Endodermal cell (in vitro differentiated cells): ENCODE measurements at regions not wholly inside any gene's neighbourhood (a gene's known extent, or its start where the extent isn't known, plus 50 kb on each side); places are given as distances from the start of the nearest gene placed in this dataset.

ENCODE experiments used
- DNase-seq: peaks from one replicate; pipeline ENCODE4 v3.0.0-alpha.2; 2017
- H3K27ac ChIP-seq: 2 replicates; pipeline ENCODE4 v1.5.1; 2013; ENCODE audit warnings: mild to moderate bottlenecking, low read depth, low read length, moderate library complexity
- H3K27me3 ChIP-seq: 2 replicates; pipeline ENCODE4 v1.6.1; 2013; ENCODE audit warnings: mild to moderate bottlenecking, low read length, moderate library complexity; ENCODE audit not compliant: insufficient read depth, control insufficient read depth, poor library complexity, severe bottlenecking
- H3K36me3 ChIP-seq: 2 replicates; pipeline ENCODE4 v1.7.0; 2013; ENCODE audit warnings: mild to moderate bottlenecking, low read length, moderate library complexity; ENCODE audit not compliant: control insufficient read depth, insufficient read depth
- H3K4me1 ChIP-seq: one replicate; pipeline ENCODE4 v1.7.0; 2013; ENCODE audit warnings: low read length; ENCODE audit not compliant: control insufficient read depth, insufficient read depth
- H3K4me3 ChIP-seq: 2 replicates; pipeline ENCODE4 v1.5.1; 2013; ENCODE audit warnings: mild to moderate bottlenecking, low read length, moderate library complexity
- H3K9ac ChIP-seq: 2 replicates; pipeline ENCODE4 v1.6.1; 2013; ENCODE audit warnings: mild to moderate bottlenecking, low read length, moderate library complexity; ENCODE audit not compliant: poor library complexity, severe bottlenecking; ENCODE audit errors: extremely low read depth
- H3K9me3 ChIP-seq: 2 replicates; pipeline ENCODE4 v1.6.1; 2013; ENCODE audit warnings: mild to moderate bottlenecking, low read length, moderate library complexity; ENCODE audit not compliant: control insufficient read depth
- H3K27ac Mint-ChIP-seq: 2 replicates; pipeline ENCODE4 v1.8.0; 2020; ENCODE audit warnings: mixed read lengths
- H3K27me3 Mint-ChIP-seq: 2 replicates; pipeline ENCODE4 v1.8.0; 2021; ENCODE audit warnings: mild to moderate bottlenecking, mixed read lengths; ENCODE audit not compliant: insufficient read depth
- H3K36me3 Mint-ChIP-seq: 2 replicates; pipeline ENCODE4 v1.8.0; 2020; ENCODE audit warnings: low read depth, mixed read lengths
- H3K4me1 Mint-ChIP-seq: 2 replicates; pipeline ENCODE4 v1.8.0; 2020; ENCODE audit warnings: mixed read lengths
- H3K4me3 Mint-ChIP-seq: 2 replicates; pipeline ENCODE4 v1.8.0; 2020; ENCODE audit warnings: mild to moderate bottlenecking, moderate library complexity, mixed read lengths
- H3K9me3 Mint-ChIP-seq: 2 replicates; pipeline ENCODE4 v1.8.0; 2020; ENCODE audit warnings: mild to moderate bottlenecking, mixed read lengths
- CTCF ChIP-seq: fragments of 200-600 bp; sonication (generic); conservative IDR thresholded peaks from 2 replicates; pipeline ENCODE4 v1.5.0; 2021; ENCODE audit warnings: antibody characterized with exemption, mild to moderate bottlenecking
- WGBS, 2 experiments: methylation state at CpG; one replicate each; pipeline versions ENCODE4 v1.1.5 to v1.1.7; 2013; ENCODE audit warnings: missing lambda C conversion rate in 2 of 2, mixed read lengths in 1 of 2; ENCODE audit not compliant: insufficient coverage in 1 of 2, insufficient read length in 1 of 2; 5-methylcytosine and 5-hydroxymethylcytosine counted together

DNA sequence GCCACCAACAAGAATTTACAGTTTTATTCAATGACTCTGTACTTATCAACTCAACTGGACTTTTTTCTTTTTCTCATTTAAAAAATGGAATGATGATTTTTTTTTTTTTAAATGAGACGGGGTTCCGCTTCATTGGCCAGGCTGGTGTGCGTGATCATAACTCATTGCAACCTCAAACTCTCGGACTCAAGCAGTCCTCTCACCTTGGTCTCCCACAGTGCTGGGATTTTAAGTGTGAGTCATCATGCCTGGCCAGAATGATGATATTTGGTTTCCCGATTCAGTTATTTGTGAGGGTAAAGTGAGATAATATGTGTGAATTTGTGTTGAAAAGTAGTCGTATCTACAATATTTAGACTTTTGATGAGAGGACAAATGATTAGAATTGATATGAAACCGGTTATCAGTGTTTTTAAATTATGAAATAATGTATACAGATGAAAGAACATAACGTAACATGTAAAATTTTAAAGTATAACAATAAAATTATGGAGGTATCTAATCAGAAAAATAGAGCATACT lies 66.0 kb upstream of the UNC5C start:
- TF ChIP-seq CTCF: no peak
- H3K4me3 ChIP-seq: no peak overlapping the region
- Mint-ChIP-seq H3K27ac (no peak overlapping the region), H3K9me3 (no peaks in the 10 kb centered on the region), H3K4me1 (peaks cover 5% of the 10 kb centered on the region), H3K4me3 (no peak overlapping the region), H3K27me3 (no peaks in the 10 kb centered on the region), H3K36me3 (no peaks in the 10 kb centered on the region)
- no peaks in the 10 kb centered on the region for H3K27me3 ChIP-seq
- no peaks in the 10 kb centered on the region for H3K36me3 ChIP-seq
- no peak overlapping the region for H3K27ac ChIP-seq
- H3K9me3 ChIP-seq: no peaks in the 10 kb centered on the region
- DNase-seq: no peak
- 95 to 98% methylated on average over 6 to 8 of the region's 8 CpGs for WGBS, 2 experiments
- no peaks in the 10 kb centered on the region for H3K4me1 ChIP-seq
- no peak overlapping the region for H3K9ac ChIP-seq

- Histone ChIP-seq H3K9ac (no peak overlapping the region), H3K36me3 (no peaks in the 10 kb centered on the region), H3K27me3 (no peaks in the 10 kb centered on the region), H3K4me3 (no peak overlapping the region), H3K27ac (no peak overlapping the region), H3K9me3 (no peaks in the 10 kb centered on the region), H3K4me1 (no peaks in the 10 kb centered on the region)
- Mint-ChIP-seq H3K27ac (peak overlapping the region; percentile 1), H3K4me3 (no peak overlapping the region), H3K27me3 (no peaks in the 10 kb centered on the region), H3K9me3 (peaks cover 3% of the 10 kb centered on the region), H3K36me3 (no peaks in the 10 kb centered on the region), H3K4me1 (peaks cover 5% of the 10 kb centered on the region)
- 92 to 100% methylated on average over 2 to 3 of the region's 3 CpGs for WGBS, 2 experiments
- no peak for TF ChIP-seq CTCF
- DNase-seq: no peak
These were observed 61.3 kb upstream of the UNC5C start for GRCh38 chr4:95610061-95610569.

DNA sequence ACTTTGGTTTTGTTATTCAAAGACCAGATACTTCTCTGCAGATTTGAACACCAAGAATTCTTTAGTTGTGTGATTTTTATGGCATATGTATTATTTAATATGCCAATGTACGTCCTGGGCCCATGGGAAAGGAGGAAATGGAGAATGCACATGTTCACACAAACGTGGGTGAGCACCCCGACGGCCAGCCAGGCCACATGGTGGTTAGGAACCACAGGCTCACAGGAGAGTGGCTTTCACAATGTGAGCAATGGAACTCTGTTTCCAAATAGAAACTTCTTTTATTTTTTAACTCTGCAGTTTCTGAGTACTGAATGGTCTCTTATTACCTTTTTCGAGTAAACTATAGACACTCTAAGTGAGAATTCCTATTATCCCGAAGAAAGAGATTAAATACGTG lies 58.0 kb upstream of the UNC5C start:
- H3K4me1 Mint-ChIP-seq: peaks cover 5% of the 10 kb centered on the region
- Histone ChIP-seq H3K4me1 (no peaks in the 10 kb centered on the region), H3K27ac (no peak overlapping the region), H3K9me3 (no peaks in the 10 kb centered on the region), H3K27me3 (no peaks in the 10 kb centered on the region), H3K36me3 (no peaks in the 10 kb centered on the region), H3K9ac (no peak overlapping the region), H3K4me3 (no peak overlapping the region)
- H3K36me3 Mint-ChIP-seq: no peaks in the 10 kb centered on the region
- DNase-seq: no peak
- no peak for TF ChIP-seq CTCF
- WGBS, 2 experiments: 93 to 94% methylated on average over 7 of the region's 7 CpGs
- peaks cover 3% of the 10 kb centered on the region for H3K9me3 Mint-ChIP-seq
- no peaks in the 10 kb centered on the region for H3K27me3 Mint-ChIP-seq
- H3K27ac Mint-ChIP-seq: no peak overlapping the region
- H3K4me3 Mint-ChIP-seq: no peak overlapping the region
